HG03196 (cell line): ENCODE measurements at regions not wholly inside any gene's neighbourhood (a gene's known extent, or its start where the extent isn't known, plus 50 kb on each side); places are given as distances from the start of the nearest gene placed in this dataset.

Experiments
- ATAC-seq: cut with Tn5 transposase; IDR thresholded peaks from one replicate; pipeline ENCODE4 v1.9.1; 2021; ENCODE audit not compliant: unreplicated experiment

DNA sequence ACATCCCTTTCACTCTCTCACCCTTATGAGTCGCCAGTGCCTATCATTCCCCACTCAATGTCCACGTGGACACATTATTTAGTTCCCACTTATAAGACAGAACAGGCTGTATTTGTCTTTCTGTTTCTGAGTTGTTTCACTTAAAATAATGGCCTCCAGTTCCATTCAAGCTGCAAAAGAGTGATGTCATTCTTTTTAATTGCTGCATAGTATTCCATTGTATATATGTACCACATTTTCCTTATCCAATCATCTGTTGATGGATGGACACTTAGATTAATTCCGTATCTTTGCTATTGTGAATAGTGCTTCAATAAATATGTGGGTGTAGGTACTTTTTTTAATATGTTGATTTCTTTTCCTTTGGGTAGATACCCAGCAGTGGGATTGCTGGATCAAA, 79.1 kb downstream of the ZNF365 start:
- ATAC-seq = no peak

DNA sequence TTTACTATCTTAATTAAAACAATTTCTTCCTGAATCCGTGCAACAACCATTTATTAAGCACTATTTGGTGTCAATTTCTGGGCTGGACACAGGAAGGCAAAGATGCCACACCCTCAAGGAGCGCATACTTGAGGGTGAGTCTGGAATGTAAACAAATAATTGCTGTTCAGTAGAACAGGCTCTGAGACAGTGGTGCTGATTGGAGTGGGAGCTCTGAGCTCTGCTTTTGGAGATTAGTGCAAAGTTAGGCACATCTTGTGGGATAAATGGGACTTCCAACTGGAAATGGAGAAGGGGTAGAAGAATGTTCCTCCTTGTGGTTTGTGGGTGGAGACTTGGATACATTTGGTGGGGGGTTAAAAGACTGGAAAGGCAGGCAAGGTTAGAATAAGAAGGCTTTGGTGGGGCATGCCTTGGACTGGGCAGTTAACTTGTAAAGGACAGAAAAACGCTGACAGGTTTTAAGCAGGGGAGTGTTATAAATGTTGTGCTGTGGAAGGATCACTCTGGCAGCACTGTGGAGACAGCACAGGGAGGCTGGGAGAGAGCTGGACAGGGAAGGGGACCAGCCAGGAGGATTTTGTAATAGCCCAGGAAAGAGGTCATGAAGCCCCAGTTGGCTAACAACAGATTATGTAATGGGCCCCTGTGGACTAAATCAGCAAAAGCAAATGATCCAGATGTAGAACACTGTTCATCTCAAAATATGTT, 80.7 kb downstream of the ZNF365 start:
- ATAC-seq = no peak

DNA sequence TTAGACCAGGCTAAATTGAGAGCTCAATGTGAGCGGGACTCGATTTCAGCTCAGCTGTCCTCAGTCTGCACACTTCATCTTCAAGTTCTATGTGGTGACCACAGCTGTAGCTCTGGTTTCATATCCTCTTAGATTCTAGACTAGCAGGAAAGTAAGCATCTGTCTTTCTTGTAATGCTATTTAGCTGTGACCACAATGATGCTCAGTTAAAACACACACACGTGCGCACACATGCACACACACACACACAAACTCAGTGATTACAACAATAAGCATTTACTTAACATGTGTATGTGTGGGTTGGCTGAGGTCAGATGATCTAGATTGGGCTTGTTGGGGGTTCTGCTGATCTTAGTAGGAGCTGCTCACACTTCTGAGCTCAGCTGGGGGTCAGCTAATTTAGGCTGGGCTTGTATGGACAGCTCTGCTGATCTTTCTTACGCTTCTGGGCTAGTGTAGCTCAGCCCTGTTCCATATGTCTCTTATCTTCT, 82.5 kb downstream of the ZNF365 start:
- ATAC-seq = peak; percentile 98

DNA sequence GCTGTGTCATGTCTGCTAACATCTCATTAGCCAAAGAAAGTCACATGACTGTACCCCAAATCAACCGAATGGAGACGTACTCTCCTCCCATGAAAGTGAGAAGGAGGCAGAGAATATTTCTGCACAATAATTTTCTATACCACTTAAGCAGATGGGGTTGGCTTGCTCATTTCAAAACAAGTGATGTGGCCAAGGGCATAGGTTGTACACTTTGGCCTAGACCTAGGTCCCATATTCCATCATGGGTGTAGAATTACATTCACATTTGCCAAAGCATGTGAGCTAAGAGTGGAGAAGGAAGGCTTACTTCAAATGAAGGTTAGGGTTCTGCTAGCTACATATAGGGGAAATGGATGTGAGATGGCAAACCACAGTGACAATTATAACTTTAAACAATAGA, 83.0 kb downstream of the ZNF365 start:
- no peak for ATAC-seq

DNA sequence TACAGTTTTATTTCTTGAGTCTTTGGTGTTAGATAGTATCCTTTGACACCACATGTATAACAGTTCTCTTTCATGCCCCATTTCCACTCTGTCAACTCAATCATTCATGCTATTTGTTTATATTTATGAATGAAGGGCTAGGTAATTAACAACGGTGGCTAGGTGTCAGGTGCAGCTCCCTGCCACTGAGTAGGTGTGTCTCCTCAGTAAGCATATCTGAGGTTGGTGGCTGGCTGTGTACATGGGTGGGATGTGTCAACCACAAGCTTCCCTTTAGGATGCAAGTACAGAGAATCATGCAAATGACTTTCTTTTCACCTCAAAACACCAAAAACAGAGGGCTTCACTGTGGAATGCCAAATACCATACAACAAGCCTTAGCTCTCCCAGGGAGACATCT, 83.4 kb downstream of the ZNF365 start:
- ATAC-seq = no peak

DNA sequence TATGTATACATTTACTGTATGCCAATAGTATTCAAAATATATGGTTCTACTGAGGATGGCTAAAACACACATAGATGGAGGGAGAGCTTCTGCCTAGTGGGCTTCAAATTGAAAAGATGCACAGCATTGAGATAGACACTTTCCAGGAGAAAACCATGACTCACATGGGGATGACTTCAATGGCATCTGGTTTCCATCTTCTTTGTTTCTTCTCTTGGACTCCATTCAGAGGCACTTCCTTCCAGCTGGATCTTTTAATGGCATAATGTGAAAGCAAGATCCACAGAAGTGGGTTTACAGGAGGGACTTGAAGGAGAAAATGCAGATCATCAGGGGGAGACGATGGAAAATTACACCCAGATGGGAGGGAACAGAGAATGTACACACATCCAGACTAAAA, 84.9 kb downstream of the ZNF365 start:
- ATAC-seq = no peak

DNA sequence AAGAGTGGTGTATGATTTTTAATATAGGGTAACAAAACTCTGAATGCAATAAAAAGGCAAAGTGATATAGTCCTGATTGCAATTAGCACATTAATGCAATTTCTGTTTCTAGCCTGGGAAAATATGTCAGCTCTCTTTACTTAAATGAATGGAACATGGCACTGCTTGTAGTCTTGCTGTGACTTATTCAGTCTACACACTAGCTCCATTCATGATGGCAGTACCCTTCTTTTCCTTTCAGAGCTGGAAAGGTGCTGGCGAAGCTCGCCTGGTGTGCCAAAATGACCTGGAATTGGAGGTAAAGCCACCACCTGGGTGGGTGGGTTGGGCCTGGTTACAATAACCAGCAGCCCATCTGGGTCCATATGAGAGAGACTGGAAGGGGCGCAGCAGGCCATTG, 85.3 kb downstream of the ZNF365 start:
- ATAC-seq = no peak

DNA sequence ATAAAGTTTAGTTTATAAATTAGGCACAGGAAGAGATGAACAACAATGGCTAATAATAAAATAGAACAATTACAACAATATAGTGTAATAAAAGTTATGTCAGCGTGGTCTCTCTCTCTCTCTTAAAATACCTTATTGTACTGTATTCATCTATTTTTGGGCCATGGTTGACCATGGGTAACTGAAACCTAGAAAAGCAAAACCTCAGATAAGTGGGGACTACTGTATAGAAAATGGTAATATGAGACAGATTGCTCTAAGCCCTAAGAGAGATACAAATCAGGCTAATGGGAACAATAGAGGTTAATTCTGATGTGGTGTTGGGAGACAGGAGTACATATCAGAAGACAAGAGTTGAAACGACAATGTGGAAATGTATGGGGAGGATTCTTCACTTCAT, 86.2 kb downstream of the ZNF365 start:
- no peak for ATAC-seq

DNA sequence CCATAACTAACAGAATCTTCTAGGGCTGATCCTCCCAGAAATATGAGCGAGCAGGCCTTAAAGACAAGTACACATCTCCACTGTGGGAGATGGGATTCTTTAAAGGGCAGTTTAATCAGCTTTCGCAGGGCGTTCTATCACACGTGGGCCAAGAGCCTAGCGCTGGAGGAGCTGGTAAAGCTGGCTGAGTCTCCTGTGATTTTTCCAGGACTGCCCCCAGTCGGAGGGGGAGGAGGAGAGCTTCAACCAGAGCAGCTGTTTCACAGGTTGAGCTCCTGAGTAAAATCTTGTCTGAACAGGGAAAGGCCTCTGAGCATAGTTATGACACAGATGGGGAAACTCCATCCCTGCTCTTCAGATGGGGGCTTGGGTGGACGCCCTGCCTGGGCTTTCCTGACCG, 87.0 kb downstream of the ZNF365 start:
- no peak for ATAC-seq

DNA sequence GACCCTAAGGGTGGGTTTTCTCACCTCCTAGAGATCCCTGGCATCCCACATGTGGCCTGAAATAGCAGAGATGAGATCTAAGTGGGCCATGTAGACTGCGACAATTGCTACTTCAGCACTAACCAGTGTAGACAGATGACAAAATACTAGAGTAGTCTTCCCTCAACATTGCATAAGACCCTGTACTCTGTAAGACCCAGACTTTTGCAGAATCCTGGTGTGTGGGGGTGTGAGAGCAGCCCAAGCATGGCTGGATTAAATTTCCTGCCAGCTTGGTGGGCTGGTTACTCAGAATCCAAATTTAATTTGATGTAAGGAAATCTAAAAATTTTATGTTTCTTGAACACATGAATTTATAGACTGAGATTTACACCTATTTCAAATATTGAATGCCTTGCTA, 88.3 kb downstream of the ZNF365 start:
- ATAC-seq = no peak

DNA sequence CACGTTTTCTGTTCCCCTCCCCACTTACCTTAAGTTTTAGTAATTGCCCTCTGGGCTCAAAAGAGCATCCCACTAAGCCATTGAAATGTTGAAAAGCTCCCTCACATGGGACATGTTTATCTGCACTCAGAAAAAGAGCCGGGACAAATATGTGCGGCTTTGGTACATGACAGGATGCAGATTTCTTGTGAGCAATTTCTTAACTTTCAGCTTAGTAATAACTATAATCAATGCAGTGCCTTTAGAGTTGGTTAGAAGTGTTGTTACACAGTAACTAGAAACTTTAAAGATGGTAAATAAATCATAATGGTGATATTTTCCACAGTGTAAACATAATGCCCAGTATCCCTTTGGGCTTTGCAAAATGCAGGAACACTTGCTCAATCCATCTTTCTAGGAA, 89.2 kb downstream of the ZNF365 start:
- no peak for ATAC-seq

DNA sequence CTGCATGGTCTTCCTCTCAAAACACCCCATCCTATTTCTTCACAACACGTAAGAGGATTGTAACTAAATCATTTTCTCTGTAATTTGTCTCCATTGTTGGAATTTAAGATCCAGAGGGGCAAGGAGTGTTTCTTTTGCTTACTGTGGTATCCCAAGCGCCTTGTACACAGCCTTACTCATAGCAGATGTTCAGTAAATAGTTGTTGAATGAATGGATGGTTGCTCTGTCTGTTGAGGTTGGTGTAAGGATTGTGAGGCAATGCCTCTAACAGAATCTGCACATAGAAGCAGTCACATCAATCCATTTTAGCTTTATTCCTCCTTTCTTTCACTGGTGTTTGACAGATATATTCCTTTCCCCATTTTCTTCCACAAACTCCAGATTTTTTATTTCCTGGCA, 90.1 kb downstream of the ZNF365 start:
- no peak for ATAC-seq

DNA sequence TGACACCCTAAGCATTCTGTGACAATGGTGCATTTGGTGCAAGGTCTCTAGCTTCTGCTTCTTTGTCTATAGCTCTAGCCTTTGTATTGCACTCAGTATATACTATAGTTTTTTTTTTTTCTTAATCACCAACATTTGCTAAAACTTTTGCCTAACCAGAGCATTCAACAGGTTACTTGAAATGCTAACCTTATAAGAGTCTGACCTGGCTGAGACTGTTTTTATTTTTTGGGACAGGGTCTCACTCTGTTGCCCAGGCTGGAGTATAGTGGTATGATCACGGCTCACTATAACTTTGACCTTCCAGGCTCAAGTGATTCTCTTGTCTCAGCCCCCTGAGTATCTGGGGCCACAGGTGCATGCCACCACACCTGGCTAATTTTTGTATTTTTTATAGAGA, 92.4 kb downstream of the ZNF365 start:
- ATAC-seq = no peak

DNA sequence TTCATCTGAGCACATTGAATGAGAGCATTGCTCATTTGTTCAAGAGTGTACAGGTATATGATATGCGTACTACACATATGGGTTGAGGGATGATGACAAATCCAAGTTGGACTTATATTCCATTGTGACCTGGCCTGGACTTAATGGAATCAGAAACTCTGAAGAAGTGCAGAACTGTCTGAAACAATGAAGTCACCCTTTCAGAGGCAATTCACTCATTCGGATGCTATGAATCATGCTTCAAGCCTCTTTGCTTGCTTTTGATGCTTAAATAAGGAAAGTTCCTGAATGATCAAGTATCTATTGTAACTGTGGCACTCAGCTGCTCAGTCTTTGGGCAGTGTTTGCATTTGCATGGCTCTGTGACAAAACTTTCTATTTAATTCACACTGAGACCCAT, 93.4 kb downstream of the ZNF365 start:
- ATAC-seq = no peak

DNA sequence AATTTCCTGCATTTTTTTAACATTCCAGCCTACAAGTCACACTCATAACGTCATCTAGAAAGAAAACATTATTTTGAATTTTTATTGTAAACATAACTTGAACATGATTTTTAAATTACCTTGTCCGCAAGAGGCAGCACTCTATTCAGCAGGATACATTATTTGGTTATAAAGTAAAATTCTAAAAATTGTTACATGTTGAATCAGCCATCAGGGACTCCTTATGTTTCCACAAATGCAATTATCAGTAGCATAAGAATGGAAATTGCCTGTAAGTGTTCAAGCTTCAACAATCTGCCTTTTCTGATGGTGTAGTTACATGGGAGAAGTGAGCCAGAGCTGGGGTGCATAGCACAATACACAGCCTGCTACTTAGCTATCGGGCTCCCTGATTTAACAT, 97.5 kb downstream of the ZNF365 start:
- no peak for ATAC-seq

DNA sequence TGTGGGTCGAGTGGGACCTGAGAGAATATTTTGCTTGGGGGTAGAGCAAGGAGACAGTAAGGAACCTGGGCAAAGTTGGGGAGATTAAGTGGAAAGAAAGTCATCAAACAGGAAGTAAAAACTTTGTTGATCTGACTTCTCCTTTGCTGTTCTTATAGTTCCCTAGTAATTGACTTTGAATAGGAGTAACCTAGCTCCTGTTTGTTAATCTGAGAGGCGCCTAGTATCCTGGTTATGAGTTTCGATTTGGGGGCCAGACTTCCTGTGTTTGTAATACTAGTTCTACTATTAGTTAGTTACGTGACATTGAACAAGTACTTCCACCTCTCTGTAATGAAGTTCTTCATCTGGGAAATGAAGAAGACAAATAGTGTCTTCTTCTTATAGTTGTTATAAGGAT, 99.1 kb downstream of the ZNF365 start:
- no peak for ATAC-seq

DNA sequence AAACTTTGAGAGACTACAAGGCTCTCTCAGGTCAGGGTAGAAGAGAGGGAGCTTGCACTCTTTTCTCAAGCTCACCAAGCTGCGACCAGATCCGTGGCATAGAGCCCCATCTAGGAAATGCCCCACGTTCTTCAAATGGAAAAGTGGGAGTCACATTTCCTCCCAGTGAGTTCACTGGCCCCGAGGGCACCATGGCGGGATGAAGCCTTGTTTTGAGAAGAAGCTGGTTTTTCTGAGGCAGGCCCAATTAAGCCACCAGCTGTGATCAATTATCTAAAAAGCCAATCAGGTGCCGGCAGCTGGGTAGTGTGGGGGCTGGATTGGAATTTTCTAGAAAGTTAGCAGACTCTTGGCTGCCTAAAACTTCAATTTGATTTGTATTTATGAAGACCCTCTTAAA, 101.4 kb downstream of the ZNF365 start:
- ATAC-seq = no peak

DNA sequence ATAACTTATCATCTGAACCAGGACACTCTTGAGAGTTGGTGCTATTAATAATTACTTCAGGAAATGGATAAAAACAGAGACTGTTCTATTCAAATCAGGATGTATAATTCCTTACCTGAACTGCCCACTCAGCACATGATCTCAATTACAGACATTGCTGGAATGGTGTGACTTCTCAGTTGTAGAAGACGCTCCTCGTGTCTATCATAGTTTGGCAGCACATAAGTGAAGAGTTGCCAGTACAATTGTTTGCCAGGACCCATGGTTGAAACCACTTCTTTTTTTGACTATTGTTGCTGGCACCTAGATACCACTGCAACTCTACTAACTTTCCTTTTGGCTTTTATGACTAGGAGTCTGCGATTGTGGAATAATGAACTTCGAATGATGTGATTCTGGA, 105.4 kb downstream of the ZNF365 start:
- ATAC-seq = no peak

DNA sequence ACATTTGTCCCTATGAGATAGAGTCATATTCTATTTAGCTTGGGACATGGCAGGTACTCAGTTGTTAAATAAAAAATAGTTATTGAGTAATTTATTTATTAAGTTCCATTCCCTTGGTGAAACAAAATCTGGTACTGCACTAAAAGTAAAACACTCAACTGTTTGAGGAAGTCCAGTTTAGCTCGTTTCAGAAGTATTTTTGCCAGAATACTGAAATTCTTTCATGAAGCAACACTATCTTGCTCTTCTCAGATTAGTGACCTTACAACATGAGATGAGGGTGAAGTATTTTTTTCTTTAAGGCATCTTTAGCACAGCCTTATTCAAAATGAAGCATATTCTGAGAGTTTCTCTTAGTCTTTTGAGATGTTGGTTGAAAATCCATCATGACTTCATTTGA, 106.0 kb downstream of the ZNF365 start:
- ATAC-seq = no peak

DNA sequence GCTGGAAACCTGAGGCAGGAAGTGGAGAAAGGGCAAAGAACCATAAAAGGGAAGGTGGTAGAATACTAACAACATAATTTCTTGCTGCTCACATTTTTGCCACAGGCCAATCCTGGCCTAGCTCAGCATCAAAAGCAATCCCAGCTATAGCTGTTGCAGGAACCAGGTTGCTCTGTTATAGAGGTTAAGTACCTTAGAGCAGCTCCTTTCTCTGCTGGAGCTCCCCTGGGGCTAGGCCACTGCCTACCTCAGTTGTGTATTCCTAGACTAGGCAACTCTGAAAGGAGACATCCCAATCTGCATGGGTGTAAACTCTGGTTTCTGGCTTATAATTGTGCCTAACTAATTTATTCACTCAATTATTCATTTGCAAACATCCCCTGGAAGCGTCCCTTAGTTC, 108.4 kb downstream of the ZNF365 start:
- no peak for ATAC-seq

DNA sequence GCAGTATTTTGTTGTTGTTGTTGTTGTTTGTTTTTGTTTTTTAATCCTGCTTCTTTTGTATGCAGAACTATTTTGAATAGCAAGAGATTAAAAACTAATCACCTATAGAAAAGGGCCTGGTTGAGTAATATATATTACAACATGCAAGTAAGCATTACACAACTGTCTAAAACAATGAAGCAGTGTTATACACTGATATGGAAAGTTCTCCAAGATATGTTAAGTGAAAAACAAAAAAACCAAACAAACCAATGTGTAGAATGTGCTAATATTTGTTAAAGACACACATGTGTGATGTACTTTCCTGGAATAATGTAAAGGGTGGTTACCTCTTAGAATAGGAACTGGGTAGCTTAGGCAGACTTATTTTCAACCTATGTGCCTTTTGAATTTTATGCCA, 117.4 kb downstream of the ZNF365 start:
- no peak for ATAC-seq

DNA sequence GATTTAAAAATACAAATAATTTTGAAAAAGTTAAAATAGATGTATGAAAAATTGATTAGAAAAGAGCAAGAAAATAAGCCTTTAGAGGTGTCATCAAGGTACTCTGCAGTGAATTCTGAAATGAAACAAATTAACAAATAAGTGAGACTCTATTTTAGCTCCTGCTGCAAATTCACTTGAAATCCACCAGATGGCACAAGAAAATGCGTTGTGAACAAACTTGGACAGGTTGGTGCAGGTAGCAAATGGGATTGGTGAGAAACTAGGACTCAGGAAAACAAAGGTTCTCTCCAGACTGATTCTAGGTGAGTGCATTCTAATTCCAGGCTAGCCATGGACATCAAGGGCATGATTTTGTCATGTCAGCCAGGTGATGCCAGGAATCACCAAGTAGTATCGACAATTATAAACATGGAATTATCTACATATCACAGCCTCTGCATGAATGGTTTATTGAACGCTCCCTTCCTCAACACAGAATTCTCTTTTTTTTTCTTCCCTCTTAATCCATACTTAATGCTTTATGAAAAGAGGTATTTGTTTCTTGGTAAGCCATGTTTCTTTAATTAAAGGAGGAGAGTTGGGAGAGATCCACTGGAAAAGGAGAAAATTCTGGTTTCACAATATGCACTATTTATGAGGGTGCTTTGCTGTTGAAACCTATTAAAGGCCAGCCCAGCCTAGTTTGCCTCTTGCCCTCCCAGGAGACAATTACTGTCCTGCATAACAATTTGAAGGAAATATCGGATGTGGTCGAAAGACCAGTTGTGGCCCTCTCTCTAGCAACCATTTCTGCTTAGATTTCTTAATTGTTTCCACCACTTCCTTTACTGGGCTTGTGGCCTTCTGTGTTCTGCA, 118.1 kb downstream of the ZNF365 start:
- no peak for ATAC-seq

DNA sequence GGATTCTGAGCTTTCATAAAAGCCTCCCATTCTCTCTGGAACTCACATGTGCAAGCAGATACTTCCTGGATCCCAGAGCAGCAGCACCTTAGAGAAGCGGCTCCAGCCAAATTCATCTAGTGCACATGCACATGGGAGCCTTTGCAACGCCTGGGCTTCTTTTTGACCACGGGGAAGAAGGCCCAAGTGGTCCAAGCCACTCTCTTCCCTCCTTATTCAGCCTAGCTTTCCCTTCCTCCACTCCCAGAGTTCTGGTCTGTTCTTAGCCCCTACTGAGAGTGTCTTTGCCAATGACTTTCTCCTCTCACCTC, 118.7 kb downstream of the ZNF365 start:
- ATAC-seq = no peak
